ENCODE measurements at regions not wholly inside any gene's neighbourhood (a gene's known extent, or its start where the extent isn't known, plus 50 kb on each side); places are given as distances from the start of the nearest gene placed in this dataset.

GRCh38 chr9:3088219-3088618 is 244.3 kb upstream of the PUM3 start:
- H3K23ac ChIP-seq (ENCODE audit: insufficient read length) = no peak overlapping the region
- peak; percentile 23 to 46 for DNase-seq (ENCODE audit: low read depth in 1 of 2, low spot score in 2 of 2)
- no peaks in the 10 kb centered on the region for H3K36me3 ChIP-seq (ENCODE audit: control insufficient read depth in 2 of 4, insufficient read depth in 4 of 4, low read length in 3 of 4)
- H4K5ac ChIP-seq (ENCODE audit: insufficient read length, low read depth, low read length) = no peak overlapping the region
- no peak overlapping the region for H4K8ac ChIP-seq (ENCODE audit: extremely low read depth, insufficient read depth, low read length)
- H3K79me2 ChIP-seq (ENCODE audit: control insufficient read depth in 1 of 2, insufficient read depth in 2 of 2, low read length in 2 of 2) = no peaks in the 10 kb centered on the region
- H3K27ac ChIP-seq (ENCODE audit: low read depth, low read length) = no peak overlapping the region
- H3K4me3 ChIP-seq (ENCODE audit: extremely low read depth in 1 of 4, insufficient read depth in 2 of 4, low read depth in 3 of 4, low read length in 4 of 4) = no peak overlapping the region
- peak; percentile 62 for FAIRE-seq
- H3K9me3 ChIP-seq (ENCODE audit: insufficient read depth in 2 of 2, low read depth in 1 of 2, low read length in 1 of 2) = no peaks in the 10 kb centered on the region
- peaks cover 0 to 4% (median 1%) of the 10 kb centered on the region in 4 experiments; a peak in 3 of 7 replicates for H3K4me1 ChIP-seq (replicated peaks in 1 of 4; ENCODE audit: control insufficient read depth in 3 of 4, insufficient read depth in 4 of 4, low read length in 3 of 4)
- H3K27me3 ChIP-seq (replicated peaks in 1 of 4; ENCODE audit: control insufficient read depth in 3 of 4, extremely low read depth in 1 of 4, insufficient read depth in 3 of 4, low read length in 3 of 4) = no peaks in the 10 kb centered on the region
- no peak overlapping the region for H3K4ac ChIP-seq (replicated peaks; ENCODE audit: insufficient read length, low read depth, low read length)
- no peak overlapping the region for H3K56ac ChIP-seq (replicated peaks; ENCODE audit: insufficient read length, low read depth, low read length)
- H3K4me2 ChIP-seq (ENCODE audit: insufficient read depth in 1 of 2, low read depth in 2 of 2, low read length in 2 of 2) = no peak overlapping the region
- H2BK15ac ChIP-seq (ENCODE audit: low read length) = no peak overlapping the region
- H3K23me2 ChIP-seq (ENCODE audit: low read depth, low read length) = no peaks in the 10 kb centered on the region
- H2BK20ac ChIP-seq (ENCODE audit: low read length) = no peak overlapping the region
- no peaks in the 10 kb centered on the region for H3K79me1 ChIP-seq (ENCODE audit: low read depth, low read length)
- H2AK5ac ChIP-seq (ENCODE audit: low read depth, low read length) = no peak overlapping the region
- 86% methylated on average over 8 of the region's 8 CpGs; no CpG with 5 or more reads in 1 of the 2 experiments for WGBS, 2 experiments (ENCODE audit: extremely low coverage in 1 of 2, insufficient coverage in 1 of 2, insufficient read length in 1 of 2, insufficient replicate concordance in 2 of 2, low coverage in 1 of 2, low lambda C conversion rate in 2 of 2, missing lambda C conversion rate in 1 of 2)
- H2AFZ ChIP-seq (ENCODE audit: low read length) = peak overlapping the region; percentile 48; the same call in 1 of the 2 replicates
- H3K14ac ChIP-seq (ENCODE audit: insufficient read length) = no peak overlapping the region
- CTCF ChIA-PET (ENCODE audit: partially characterized antibody) = interaction anchor here (0.7 to 1.7 kb wide), 5 partner anchors 9 to 230 kb away, joined by 3 to 6 read pairs (median 3); no protein-coding TSS in a partner anchor
- TF ChIP-seq SIX5 (IDR thresholded peaks at IDR 0.05; ENCODE audit: low read depth, low read length) (no peak), SUZ12 (IDR thresholded peaks at IDR 0.05; ENCODE audit: low read length) (no peak), SP1 (IDR thresholded peaks at IDR 0.05; ENCODE audit: low read depth, low read length) (no peak), EP300 (IDR thresholded peaks at IDR 0.05; ENCODE audit: borderline replicate concordance in 1 of 2, low read depth in 2 of 2, low read length in 2 of 2) (no peak), ATF3 (IDR thresholded peaks at IDR 0.05; ENCODE audit: insufficient read depth, low read depth, low read length) (no peak), YY1 (IDR thresholded peaks at IDR 0.05; ENCODE audit: low read depth, low read length) (0 out of 2 replicates have a peak, but pooled peaks have one; percentile 11), TAF1 (IDR thresholded peaks at IDR 0.05; ENCODE audit: low read depth, low read length) (peak; percentile 40; the same call in 1 of the 2 replicates), RBBP5 (IDR thresholded peaks at IDR 0.05; ENCODE audit: borderline replicate concordance, low read depth, low read length) (no peak), NANOG (IDR thresholded peaks at IDR 0.05; ENCODE audit: insufficient read depth, low read depth, low read length, poor library complexity, severe bottlenecking) (no peak), POLR2A (IDR thresholded peaks at IDR 0.05; ENCODE audit: control extremely low read depth in 1 of 2, low read depth in 2 of 2, low read length in 2 of 2) (peak in 1 of 2 experiments; percentile 53; a peak in 1 of 3 replicates), TBP (IDR thresholded peaks at IDR 0.05; ENCODE audit: low read depth, low read length) (peak; percentile 83)
- no peak overlapping the region for H4K91ac ChIP-seq (replicated peaks; ENCODE audit: insufficient read length, low read length)
- no peaks in the 10 kb centered on the region for H4K20me1 ChIP-seq (replicated peaks in 1 of 2; ENCODE audit: control insufficient read depth in 1 of 2, insufficient read depth in 2 of 2, low read length in 2 of 2)
- H2BK5ac ChIP-seq (ENCODE audit: low read depth, low read length) = no peak overlapping the region
- no peak overlapping the region for H2BK120ac ChIP-seq (replicated peaks; ENCODE audit: low read depth, low read length)
- H3K18ac ChIP-seq (ENCODE audit: extremely low read depth, low read length) = peak overlapping the region; percentile 36; the same call in 1 of the 2 replicates
- POLR2A ChIA-PET (ENCODE audit: partially characterized antibody) = interaction anchor here (0.7 to 1.3 kb wide), 5 partner anchors 13 to 244 kb away, joined by 3 to 6 read pairs (median 4); partner anchors contain the start of gene PUM3
- no peak overlapping the region for H3K9ac ChIP-seq (replicated peaks in 1 of 4; ENCODE audit: extremely low read depth in 1 of 4, low read depth in 3 of 4, low read length in 3 of 4)
- no peak overlapping the region for H2BK12ac ChIP-seq (ENCODE audit: low read depth, low read length)
